ENCODE measurements at regions not wholly inside any gene's neighbourhood (a gene's known extent, or its start where the extent isn't known, plus 50 kb on each side); places are given as distances from the start of the nearest gene placed in this dataset.

DNA sequence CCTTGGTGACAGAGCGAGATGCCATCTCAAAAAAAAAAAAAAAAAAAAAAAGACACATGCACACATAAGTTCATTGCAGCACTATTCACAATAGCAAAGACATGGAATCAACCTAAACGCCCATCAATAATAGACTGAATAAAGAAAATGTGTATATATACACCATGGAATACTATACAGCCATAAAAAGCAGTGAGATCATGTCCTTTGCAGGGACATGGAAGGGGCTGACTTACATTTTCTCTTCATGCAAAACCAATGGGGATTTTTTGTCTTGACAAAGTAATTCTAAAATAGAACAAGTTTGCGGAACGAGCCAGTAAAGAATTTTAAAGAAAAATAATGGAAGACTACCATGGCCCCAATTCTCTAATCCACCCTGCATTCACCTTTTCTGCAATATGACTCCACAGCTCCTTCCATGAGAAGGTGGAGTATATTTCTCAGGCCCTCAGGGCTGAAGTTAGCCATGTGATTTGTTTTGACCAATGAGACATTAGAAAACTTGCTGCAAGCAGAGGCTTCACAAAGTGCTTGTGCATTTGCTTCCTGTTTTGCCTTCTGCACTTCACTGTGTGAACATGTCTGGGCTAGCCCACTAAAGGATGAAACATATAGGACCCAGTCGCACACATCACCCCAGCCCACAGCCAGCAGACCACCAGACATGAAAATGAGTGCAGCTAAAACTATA, 78.8 kb upstream of the NR5A2 start:
- TF ChIP-seq POLR2A (IDR thresholded peaks at IDR 0.05) = no peak
- TF ChIP-seq CTCF (IDR thresholded peaks at IDR 0.05) = no peak
- TF ChIP-seq EP300 (IDR thresholded peaks at IDR 0.05) = no peak

Data from upper lobe of left lung (tissue), 4 donors.